Activated CD4-positive, alpha-beta T cell treated with anti-CD3 and anti-CD28 coated beads, Interleukin-2, amount 10 ng/mL, durations not matched to agents 7 days and 5 days (primary cell): ENCODE measurements at regions not wholly inside any gene's neighbourhood (a gene's known extent, or its start where the extent isn't known, plus 50 kb on each side); places are given as distances from the start of the nearest gene placed in this dataset.
A peak's percentile ranks its signal among the peaks of the same experiment; 100 is the strongest.

Source experiments
- CTCF ChIA-PET: fragments of 350-600 bp; sonication (Branson Sonifier 250); formaldehyde crosslinking; loops from one replicate; lab custom pipeline; 2021; ENCODE audit warnings: antibody characterized with exemption; lab: Charles Lee
- POLR2A ChIA-PET: fragments of 350-600 bp; sonication (Branson Sonifier 250); formaldehyde crosslinking; loops from one replicate; lab custom pipeline; 2021; ENCODE audit warnings: antibody characterized with exemption; lab: Charles Lee
- DNase-seq: peaks from one replicate; pipeline ENCODE4 v3.0.0-alpha.2; 2020
- H3K27ac Mint-ChIP-seq: one replicate; pipeline ENCODE4 v1.8.0; 2021; ENCODE audit warnings: mild to moderate bottlenecking, moderate library complexity, mixed read lengths
- H3K27me3 Mint-ChIP-seq: one replicate; pipeline ENCODE4 v1.8.0; 2021; ENCODE audit warnings: mixed read lengths
- H3K36me3 Mint-ChIP-seq: one replicate; pipeline ENCODE4 v1.8.0; 2021; ENCODE audit warnings: low read depth, mixed read lengths
- H3K4me1 Mint-ChIP-seq: one replicate; pipeline ENCODE4 v1.8.0; 2021; ENCODE audit warnings: mixed read lengths
- H3K4me3 Mint-ChIP-seq: one replicate; pipeline ENCODE4 v1.8.0; 2021; ENCODE audit warnings: mild to moderate bottlenecking, moderate library complexity, mixed read lengths
- H3K9me3 Mint-ChIP-seq: one replicate; pipeline ENCODE4 v1.8.0; 2021; ENCODE audit warnings: mixed read lengths

DNA sequence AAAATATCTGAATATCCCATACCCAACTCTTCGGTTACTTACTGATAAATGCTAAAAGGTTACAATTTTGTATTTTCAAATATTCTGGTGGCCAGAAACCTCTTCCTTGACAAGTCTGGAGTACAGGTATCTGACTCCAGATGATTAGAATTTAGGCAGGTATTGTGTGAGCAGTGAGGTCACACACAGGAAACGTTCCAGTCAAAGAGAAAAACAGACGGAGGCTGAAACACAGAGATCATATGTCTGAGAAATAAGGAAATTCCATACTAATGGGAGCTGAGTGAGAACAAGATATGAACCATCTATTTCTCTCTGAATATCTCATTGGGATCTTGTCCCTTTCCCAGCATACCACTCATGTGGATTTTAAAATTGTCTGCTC, 89.4 kb upstream of the IGLL5 start:
- ChIA-PET CTCF (interaction anchor here (0.7 to 2.2 kb wide), 3 partner anchors 10 to 86 kb away, joined by 4 to 10 read pairs (median 5); no protein-coding TSS in a partner anchor), POLR2A (no interaction called here)
- Mint-ChIP-seq H3K27me3 (peaks cover 10% of the 10 kb centered on the region), H3K4me3 (no peak overlapping the region), H3K27ac (no peak overlapping the region), H3K9me3 (no peaks in the 10 kb centered on the region), H3K36me3 (no peaks in the 10 kb centered on the region), H3K4me1 (peaks cover 22% of the 10 kb centered on the region)
- DNase-seq: no peak

DNA sequence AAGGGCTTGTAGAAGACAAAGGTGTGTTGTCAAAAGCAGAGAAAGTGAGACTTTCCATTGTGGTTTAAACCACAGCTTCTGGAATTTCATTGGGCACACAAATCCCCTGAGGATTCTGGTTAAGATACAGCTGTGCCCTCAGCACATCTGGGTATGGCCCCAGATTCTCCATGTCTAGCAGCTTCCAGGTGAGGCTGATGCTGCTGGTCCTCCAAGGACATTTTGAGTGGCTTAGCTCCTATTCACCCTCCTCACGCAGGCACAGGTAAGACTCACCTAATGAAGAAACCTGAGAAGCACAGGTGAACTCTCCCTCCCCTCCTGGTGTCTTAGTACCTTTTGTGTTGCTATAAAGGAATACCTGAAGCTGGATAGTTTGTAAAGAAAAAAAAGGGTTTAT, 88.9 kb upstream of the IGLL5 start:
- Mint-ChIP-seq H3K36me3 (no peaks in the 10 kb centered on the region), H3K4me3 (no peak overlapping the region), H3K9me3 (no peaks in the 10 kb centered on the region), H3K27me3 (peaks cover 10% of the 10 kb centered on the region), H3K4me1 (peaks cover 27% of the 10 kb centered on the region), H3K27ac (peak overlapping the region; percentile 67)
- DNase-seq: no peak
- POLR2A ChIA-PET: no interaction called here
- CTCF ChIA-PET: interaction anchor here (0.7 to 2.2 kb wide), 6 partner anchors 11 to 85 kb away, joined by 3 to 10 read pairs (median 4); no protein-coding TSS in a partner anchor

DNA sequence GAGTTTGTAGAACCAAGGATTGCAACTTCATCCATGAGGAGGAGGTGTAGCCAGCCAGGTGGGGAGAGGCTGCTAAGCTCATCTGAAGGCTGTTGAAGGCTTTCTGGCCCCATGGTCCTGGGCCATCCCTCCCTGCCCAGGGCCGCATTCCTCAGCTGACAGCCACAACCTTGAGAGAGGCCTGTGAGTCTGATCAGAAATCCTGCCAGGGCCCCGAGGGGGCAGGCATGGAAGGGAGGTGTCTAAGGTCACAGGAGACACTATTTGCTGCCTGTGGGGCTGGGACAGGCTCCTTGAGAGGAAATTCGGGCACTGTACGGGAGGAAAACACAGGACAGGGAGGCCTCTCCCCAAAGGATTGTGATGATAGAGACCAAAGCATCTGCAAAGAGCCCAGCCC, 88.1 kb upstream of the IGLL5 start:
- Mint-ChIP-seq H3K4me1 (peaks cover 29% of the 10 kb centered on the region), H3K27ac (no peak overlapping the region)
- POLR2A ChIA-PET: no interaction called here

DNA sequence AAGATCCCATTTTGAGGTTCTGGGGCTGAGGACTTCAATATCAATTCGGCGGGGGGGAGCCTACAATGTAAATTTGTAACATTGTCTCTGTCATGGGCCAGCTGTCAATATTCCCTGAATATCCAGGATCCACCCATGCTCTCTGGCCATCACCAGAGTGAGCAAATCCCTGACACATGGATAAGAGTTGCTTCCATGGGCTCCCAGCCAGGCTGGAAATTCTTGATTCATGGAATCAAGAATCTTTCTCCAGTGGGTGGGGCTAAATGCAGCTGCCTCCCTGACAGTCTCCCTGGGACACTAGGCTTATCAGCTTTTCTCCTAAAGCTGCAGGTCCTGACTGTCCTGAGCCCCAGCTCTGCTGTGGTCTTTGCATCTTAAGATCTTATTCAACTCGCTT, 86.9 kb upstream of the IGLL5 start:
- H3K27me3 Mint-ChIP-seq: peaks cover 10% of the 10 kb centered on the region
- H3K27ac Mint-ChIP-seq: no peak overlapping the region
- H3K36me3 Mint-ChIP-seq: no peaks in the 10 kb centered on the region
- CTCF ChIA-PET: no interaction called here
- no peak overlapping the region for H3K4me3 Mint-ChIP-seq
- no peaks in the 10 kb centered on the region for H3K9me3 Mint-ChIP-seq
- H3K4me1 Mint-ChIP-seq: peaks cover 33% of the 10 kb centered on the region
- POLR2A ChIA-PET: no interaction called here
- no peak for DNase-seq

More for the DNA sequence above, 88.1 kb upstream of the IGLL5 start:
- Mint-ChIP-seq H3K27me3 (peaks cover 10% of the 10 kb centered on the region), H3K9me3 (no peaks in the 10 kb centered on the region), H3K36me3 (no peaks in the 10 kb centered on the region), H3K4me3 (no peak overlapping the region)
- DNase-seq: no peak
- CTCF ChIA-PET: interaction anchor here (0.9 to 2.2 kb wide), 5 partner anchors 11 to 85 kb away, joined by 3 to 10 read pairs (median 4); no protein-coding TSS in a partner anchor

DNA sequence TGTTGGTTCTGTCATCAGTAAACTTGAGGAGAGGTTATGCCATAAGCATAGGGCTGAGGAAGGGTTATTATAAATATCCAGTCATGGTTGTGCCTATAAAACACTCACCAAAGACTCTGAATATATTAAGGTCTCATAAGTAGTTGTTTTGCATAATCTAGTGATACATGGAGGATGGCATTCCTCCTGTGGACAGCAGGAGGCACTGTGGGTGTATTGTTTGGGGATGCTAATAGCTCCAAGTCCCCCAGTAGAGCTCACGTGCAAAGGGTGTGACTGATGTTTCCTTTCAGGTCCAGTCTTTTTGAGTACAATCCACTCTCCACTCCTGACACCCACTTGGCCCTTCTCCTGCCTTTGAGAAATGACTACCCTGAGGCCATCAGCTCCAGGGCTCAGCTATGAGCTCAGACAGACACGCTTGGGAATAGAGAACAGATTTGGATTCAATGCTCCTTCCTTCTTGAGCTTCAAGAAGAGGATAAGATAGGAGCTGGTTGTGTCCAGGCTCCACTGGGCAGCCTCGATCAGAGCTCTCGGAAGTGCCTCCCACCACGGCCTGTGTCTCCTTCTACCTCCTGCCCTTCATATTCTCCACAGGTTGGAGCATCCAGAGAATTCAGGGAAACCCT, 85.2 kb upstream of the IGLL5 start:
- Mint-ChIP-seq H3K27ac (peak overlapping the region; percentile 73), H3K27me3 (peaks cover 11% of the 10 kb centered on the region), H3K36me3 (no peaks in the 10 kb centered on the region), H3K4me1 (peaks cover 41% of the 10 kb centered on the region), H3K4me3 (no peak overlapping the region), H3K9me3 (no peaks in the 10 kb centered on the region)
- ChIA-PET POLR2A (interaction anchor here (1.1 kb wide), 1 partner anchor 75 kb away, joined by 3 read pairs; no protein-coding TSS in a partner anchor), CTCF (interaction anchor here (0.6 to 1.7 kb wide), 9 partner anchors 10 to 153 kb away, joined by 3 to 11 read pairs (median 6); no protein-coding TSS in a partner anchor)
- DNase-seq: peak; percentile 79

DNA sequence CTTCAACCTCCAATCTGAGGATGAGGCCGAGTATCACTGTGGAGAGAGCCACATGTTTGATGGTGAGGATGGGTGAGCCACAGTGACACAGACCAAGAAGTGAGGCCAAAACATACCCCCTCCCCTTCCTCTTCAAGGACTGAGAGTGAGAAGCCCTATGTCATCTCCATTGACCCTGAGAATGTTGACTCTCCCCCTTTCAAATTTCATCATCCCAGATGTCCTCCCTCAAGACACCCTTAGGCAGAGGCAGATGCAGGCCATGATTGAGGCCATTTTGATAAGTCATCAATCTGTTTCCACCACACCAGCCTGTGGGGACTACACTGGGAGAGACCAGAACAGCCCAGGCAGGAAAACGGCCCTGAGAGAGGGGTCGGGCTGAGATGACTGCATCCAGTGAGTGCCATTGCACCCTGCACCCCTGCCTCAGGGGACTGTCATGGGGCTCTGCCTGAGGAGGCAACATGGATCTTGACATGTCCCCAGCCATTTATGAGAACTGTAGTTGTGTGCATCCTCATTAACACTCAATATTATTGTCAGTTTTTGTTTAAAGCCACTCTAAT, 84.2 kb upstream of the IGLL5 start:
- DNase-seq: no peak
- Mint-ChIP-seq H3K27me3 (peaks cover 15% of the 10 kb centered on the region), H3K27ac (peak overlapping the region; percentile 73), H3K36me3 (no peaks in the 10 kb centered on the region), H3K4me3 (no peak overlapping the region), H3K4me1 (peaks cover 38% of the 10 kb centered on the region), H3K9me3 (no peaks in the 10 kb centered on the region)
- POLR2A ChIA-PET: no interaction called here
- CTCF ChIA-PET: interaction anchor here (0.8 to 1.1 kb wide), 3 partner anchors 78 to 151 kb away, joined by 3 to 11 read pairs (median 6); no protein-coding TSS in a partner anchor

DNA sequence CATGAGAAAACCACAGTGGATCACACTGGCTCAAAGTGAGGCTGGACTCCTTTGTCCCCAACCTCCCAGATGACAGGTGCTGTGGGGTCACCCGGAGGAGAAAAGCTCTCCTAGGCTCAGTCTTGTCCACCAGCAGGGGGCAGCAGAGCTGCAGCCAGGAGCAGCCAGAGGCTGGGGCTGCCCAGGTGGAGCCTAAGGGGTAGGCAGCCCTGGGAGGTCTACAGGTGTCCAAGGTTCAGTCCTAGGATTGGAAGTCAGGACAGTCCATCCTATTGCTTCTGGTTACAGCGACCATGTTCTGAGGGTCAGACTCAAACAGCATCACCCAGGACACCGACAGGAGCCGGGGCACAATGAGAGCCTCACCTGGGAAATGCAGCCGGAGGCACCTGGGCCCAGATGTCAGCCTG, 77.6 kb upstream of the IGLL5 start:
- no peak overlapping the region for H3K27ac Mint-ChIP-seq
- POLR2A ChIA-PET: no interaction called here
- H3K27me3 Mint-ChIP-seq: peaks cover 28% of the 10 kb centered on the region

DNA sequence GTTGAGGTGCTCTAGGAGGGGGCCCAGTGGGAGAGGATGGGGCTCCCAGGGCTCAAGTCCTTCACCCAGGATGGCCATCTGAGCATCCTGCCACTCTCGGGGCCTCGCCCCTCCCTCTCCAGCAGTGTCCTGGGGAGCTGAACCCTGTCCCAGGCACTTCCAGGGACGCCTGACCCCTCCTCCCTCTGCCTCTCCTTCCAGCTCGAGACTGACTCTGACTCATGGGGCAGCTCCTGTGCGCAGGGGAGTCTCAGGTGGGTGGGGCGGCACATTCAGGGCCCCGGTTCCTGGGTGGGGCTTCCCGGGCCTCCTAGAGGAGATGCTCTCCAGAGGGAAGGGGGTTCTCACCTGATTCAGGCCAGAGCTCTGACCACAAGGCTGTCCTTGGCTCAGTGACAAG, 77.1 kb upstream of the IGLL5 start:
- Mint-ChIP-seq H3K27me3 (peaks cover 28% of the 10 kb centered on the region), H3K4me3 (no peak overlapping the region), H3K4me1 (peaks cover 25% of the 10 kb centered on the region), H3K27ac (no peak overlapping the region), H3K36me3 (no peaks in the 10 kb centered on the region), H3K9me3 (no peaks in the 10 kb centered on the region)
- DNase-seq: no peak
- ChIA-PET CTCF (interaction anchor here (1.0 to 1.3 kb wide), 2 partner anchors 8 to 318 kb away, joined by 3 read pairs; no protein-coding TSS in a partner anchor), POLR2A (no interaction called here)

More for the DNA sequence above, 77.6 kb upstream of the IGLL5 start:
- Mint-ChIP-seq H3K4me3 (no peak overlapping the region), H3K36me3 (no peaks in the 10 kb centered on the region), H3K9me3 (no peaks in the 10 kb centered on the region), H3K4me1 (peaks cover 24% of the 10 kb centered on the region)
- DNase-seq: no peak
- CTCF ChIA-PET: interaction anchor here (1.0 to 1.3 kb wide), 2 partner anchors 9 to 318 kb away, joined by 3 read pairs; no protein-coding TSS in a partner anchor

DNA sequence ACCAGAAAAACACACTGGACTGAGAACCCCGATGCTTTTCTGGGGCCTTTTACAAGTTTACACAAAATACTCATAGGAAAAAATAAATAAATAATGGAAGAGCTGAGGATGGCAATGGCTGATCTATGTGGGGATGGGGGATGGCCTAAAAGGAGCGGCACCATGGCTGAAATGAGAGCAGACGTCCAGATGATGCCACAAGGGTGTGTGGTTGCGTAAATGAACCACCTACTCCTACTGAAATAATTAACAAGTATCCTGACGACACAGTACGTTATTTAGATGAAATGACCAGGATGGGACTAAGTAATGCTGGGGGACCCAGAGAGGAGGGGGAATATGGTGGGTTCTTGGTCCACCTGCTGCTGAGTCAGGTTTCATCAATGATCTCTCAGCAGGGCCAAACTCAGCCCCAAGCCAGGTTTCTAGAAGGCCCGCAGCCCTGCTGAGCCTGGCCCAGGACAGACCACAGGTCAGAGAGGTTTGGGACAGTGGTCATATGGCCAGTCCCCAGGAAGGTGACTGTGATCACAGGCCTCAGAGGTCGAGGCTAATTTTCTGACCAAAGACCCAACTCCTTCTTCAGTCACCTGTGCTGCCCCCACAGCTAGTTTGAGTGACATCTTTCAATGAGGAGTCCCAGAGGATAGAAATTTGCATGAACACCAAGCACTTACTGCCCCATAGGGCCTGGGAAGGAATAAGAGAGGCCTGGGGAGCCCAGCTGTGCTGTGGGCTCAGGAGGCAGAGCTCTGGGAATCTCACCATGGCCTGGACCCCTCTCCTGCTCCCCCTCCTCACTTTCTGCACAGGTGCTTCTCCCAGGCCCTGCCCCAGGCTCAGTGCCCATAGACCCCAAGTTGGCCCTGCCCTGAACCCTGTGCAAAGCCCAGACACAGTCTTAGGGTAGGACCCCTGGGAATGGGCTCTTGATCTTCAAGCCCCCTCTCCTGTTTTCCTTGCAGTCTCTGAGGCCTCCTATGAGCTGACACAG, 76.3 kb upstream of the IGLL5 start:
- no peaks in the 10 kb centered on the region for H3K36me3 Mint-ChIP-seq
- DNase-seq: no peak
- CTCF ChIA-PET: interaction anchor here (1.0 to 1.8 kb wide), 3 partner anchors 9 to 317 kb away, joined by 3 to 6 read pairs (median 4); no protein-coding TSS in a partner anchor
- H3K27ac Mint-ChIP-seq: no peak overlapping the region
- POLR2A ChIA-PET: no interaction called here
- no peaks in the 10 kb centered on the region for H3K9me3 Mint-ChIP-seq
- H3K4me1 Mint-ChIP-seq: peaks cover 33% of the 10 kb centered on the region
- H3K4me3 Mint-ChIP-seq: no peak overlapping the region
- H3K27me3 Mint-ChIP-seq: peaks cover 28% of the 10 kb centered on the region

DNA sequence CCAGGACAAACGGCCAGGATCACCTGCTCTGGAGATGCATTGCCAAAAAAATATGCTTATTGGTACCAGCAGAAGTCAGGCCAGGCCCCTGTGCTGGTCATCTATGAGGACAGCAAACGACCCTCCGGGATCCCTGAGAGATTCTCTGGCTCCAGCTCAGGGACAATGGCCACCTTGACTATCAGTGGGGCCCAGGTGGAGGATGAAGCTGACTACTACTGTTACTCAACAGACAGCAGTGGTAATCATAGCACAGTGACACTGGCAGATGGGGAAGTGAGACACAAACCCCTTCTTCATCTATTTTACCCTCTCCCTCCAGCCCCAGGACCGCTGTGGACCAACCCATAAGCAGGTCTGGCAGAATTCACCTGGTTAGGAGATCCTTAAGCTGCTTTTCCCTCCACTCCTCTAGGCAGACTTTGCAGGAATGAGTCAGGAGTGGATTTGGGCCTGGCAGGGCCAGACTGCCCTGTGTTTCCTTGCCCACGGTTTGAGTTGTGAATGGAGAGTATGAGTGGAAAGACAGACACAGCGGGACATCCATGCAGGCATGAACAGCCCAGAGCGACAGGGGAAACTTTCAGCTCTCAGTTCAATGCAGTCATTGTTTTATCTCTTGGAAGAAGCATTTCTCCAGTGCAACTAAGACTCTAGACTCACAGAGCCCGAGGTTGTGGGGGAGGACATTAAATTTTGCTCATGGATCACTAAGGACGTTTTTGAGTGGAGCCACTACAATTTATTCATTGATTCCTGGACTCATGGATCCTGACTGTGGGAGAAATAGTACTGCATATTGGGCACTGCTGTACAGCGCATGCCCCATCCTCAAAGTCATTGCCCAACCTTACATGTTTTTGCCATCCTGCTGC, 75.3 kb upstream of the IGLL5 start:
- no peak overlapping the region for H3K4me3 Mint-ChIP-seq
- DNase-seq: no peak
- peaks cover 21% of the 10 kb centered on the region for H3K27me3 Mint-ChIP-seq
- CTCF ChIA-PET: interaction anchor here (1.2 to 1.8 kb wide), 2 partner anchors 10 to 72 kb away, joined by 4 to 6 read pairs; no protein-coding TSS in a partner anchor
- peaks cover 37% of the 10 kb centered on the region for H3K4me1 Mint-ChIP-seq
- H3K27ac Mint-ChIP-seq: no peak overlapping the region
- POLR2A ChIA-PET: no interaction called here
- no peaks in the 10 kb centered on the region for H3K36me3 Mint-ChIP-seq
- no peaks in the 10 kb centered on the region for H3K9me3 Mint-ChIP-seq

DNA sequence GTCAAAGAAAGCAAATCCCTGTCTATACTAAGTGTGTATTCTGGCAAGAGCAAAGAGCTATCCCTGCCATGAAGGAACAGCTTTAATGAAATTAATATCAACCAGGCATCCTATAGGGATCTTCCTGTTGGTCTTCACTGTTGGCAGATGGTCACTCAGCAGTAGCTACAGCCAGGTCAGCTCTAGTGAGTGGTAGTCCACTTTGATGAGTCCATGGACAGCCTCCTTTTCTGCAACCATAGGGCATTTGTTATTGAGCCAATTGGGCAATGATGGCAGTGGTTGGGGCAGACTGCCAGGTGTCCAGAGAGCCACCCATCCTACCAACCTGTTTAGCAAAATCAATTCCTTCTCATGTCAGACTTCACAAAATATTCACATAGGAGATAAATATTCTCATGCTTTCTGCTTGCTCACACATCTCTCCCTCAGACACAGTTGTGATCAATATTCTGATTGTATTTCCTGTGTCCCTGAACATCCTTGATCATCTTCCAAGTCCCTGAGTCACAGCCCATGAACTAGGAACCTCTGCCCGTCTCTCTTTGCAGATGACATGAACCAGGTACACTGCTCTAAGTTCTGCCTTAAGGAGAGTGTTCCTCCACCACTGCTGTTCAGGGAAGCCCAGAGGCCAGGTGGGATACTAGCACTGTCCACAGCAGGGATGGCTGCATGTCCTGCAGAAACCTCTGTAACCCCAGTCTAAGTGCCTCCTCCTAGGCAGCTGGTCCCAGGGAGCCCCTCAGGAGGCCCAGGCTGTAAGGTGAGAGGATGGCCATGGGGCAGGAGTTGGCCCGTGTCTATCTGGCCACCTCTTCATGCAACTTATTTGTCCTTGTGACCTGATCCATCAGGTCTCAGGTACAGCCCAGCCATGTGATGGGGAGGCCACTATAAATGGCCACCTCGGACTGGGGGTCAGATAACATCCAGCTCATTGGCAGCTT, 74.2 kb upstream of the IGLL5 start:
- Mint-ChIP-seq H3K9me3 (no peaks in the 10 kb centered on the region), H3K36me3 (peaks cover 2% of the 10 kb centered on the region), H3K27ac (no peak overlapping the region), H3K27me3 (peaks cover 13% of the 10 kb centered on the region), H3K4me1 (peaks cover 43% of the 10 kb centered on the region), H3K4me3 (no peak overlapping the region)
- no peak for DNase-seq
- CTCF ChIA-PET: interaction anchor here (1.2 to 1.8 kb wide), 2 partner anchors 11 to 25 kb away, joined by 4 to 6 read pairs; no protein-coding TSS in a partner anchor
- POLR2A ChIA-PET: no interaction called here
